ENCODE measurements at regions not wholly inside any gene's neighbourhood (a gene's known extent, or its start where the extent isn't known, plus 50 kb on each side); places are given as distances from the start of the nearest gene placed in this dataset.
"Not testable (repeated sequence)": the region's sequence is repeated elsewhere in the genome, so short reads cannot be mapped to it uniquely, and the experiment has no call there.

DNA sequence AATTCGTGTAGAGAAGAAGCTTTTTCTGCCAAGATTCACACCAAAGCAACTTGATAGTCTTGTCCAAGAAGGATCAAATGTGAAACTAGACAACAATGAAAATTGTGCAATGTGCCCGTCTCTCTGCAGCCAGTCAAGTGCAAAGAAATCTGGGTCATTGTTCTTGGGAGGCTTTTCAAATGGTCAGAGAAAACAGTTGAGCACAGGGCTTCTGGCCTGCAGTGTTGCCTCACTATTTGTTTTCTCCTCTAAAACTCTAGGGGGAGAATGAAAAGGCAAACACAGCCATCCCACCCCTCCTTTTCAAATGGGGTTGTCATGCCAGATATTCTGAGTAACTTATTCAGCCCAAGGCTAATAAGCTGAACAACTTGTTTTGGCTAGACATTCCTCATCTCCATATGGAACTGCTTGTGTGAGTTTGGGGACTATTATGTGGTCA, 417.6 kb upstream of the CDIN1 start:
- ChIA-PET POLR2A (no interaction called here), RAD21 (ENCODE audit: low non-redundant PET in 1 of 2, low total read pairs in 2 of 2, uncharacterized antibody in 2 of 2, unreplicated experiment in 2 of 2) (no interaction called here), CTCF (no interaction called here)
- no peaks in the 10 kb centered on the region for H3K79me2 ChIP-seq (ENCODE audit: insufficient read depth, low read length)
- no peaks in the 10 kb centered on the region for H3K36me3 ChIP-seq (ENCODE audit: control insufficient read depth in 1 of 2, insufficient read depth in 2 of 2, low read length in 2 of 2)
- ATAC-seq: no peak
- no peak for DNase-seq (ENCODE audit: low read depth, low spot score)
- no peak overlapping the region for H3K4me2 ChIP-seq (ENCODE audit: low read length)
- no peak overlapping the region for H3K27ac ChIP-seq (ENCODE audit: low read depth, low read length)
- H3K4me1 ChIP-seq (ENCODE audit: control insufficient read depth in 1 of 2, insufficient read depth in 2 of 2, low read length in 2 of 2): no peaks in the 10 kb centered on the region
- no peak overlapping the region for H2AFZ ChIP-seq (ENCODE audit: low read depth, low read length, poor library complexity, severe bottlenecking)
- H3K9me2 ChIP-seq (ENCODE audit: insufficient read depth): no peaks in the 10 kb centered on the region
- H3K27me3 ChIP-seq (ENCODE audit: insufficient read depth, low read length): no peaks in the 10 kb centered on the region
- H3K9me3 ChIP-seq (ENCODE audit: control insufficient read depth in 1 of 2, insufficient read depth in 1 of 2, low read depth in 1 of 2, low read length in 2 of 2): no peaks in the 10 kb centered on the region; a peak in 1 of 4 replicates
- intact Hi-C loops (cut with micrococcal nuclease): no loop called here
- no peak overlapping the region for H3K9ac ChIP-seq (ENCODE audit: low read length)
- no TSS peak for BruUV-seq (replicated peaks)
- H3K4me3 ChIP-seq (replicated peaks in 1 of 2; ENCODE audit: low read depth in 1 of 2, low read length in 2 of 2): no peak overlapping the region
- TF ChIP-seq EZH2phosphoT487 (IDR thresholded peaks at IDR 0.05; ENCODE audit: borderline replicate concordance): no peak
- no peak for TF ChIP-seq EGR1 (IDR thresholded peaks at IDR 0.05; ENCODE audit: low read depth)
- no peak for TF ChIP-seq CBX3 (IDR thresholded peaks at IDR 0.05; ENCODE audit: low read depth)
- TF ChIP-seq YY1 (IDR thresholded peaks at IDR 0.05; ENCODE audit: extremely low read depth, insufficient replicate concordance, low read depth, low read length): no peak
- no peak for TF ChIP-seq JUND (IDR thresholded peaks at IDR 0.05)
- no peak for TF ChIP-seq ZFX (IDR thresholded peaks at IDR 0.05)
- TF ChIP-seq POLR2A (IDR thresholded peaks at IDR 0.05; ENCODE audit: borderline replicate concordance, extremely low read depth, insufficient read depth, insufficient read length): no peak
- no peak for TF ChIP-seq REST (IDR thresholded peaks at IDR 0.05; ENCODE audit: low read depth)
- TF ChIP-seq SIN3A (IDR thresholded peaks at IDR 0.05; ENCODE audit: low read depth): no peak
- TF ChIP-seq TCF7L2 (IDR thresholded peaks at IDR 0.05; ENCODE audit: borderline replicate concordance, extremely low read depth, insufficient read depth, insufficient read length): no peak
- no peak for TF ChIP-seq CEBPB (IDR thresholded peaks at IDR 0.05; ENCODE audit: low read depth)
- H4K20me1 ChIP-seq (ENCODE audit: insufficient read depth): no peaks in the 10 kb centered on the region

DNA sequence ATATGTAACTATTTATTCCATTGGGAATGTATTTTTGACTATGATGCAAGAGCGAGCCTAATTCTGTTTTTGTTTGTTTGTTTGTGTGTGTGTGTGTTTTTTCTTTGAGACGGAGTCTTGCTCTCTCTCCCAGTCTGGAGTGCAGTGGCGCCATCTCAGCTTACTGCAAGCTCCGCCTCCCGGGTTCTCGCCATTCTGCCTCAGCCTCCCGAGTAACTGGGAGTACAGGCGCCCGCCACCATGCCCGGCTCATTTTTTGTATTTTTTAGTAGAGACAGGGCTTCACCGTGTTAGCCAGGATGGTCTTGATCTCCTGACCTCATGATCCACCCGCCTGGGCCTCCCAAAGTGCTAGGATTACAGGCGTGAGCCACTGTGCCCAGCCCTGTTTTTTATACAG, 415.4 kb upstream of the CDIN1 start:
- RAD21 ChIA-PET (ENCODE audit: low non-redundant PET in 1 of 2, low total read pairs in 2 of 2, uncharacterized antibody in 2 of 2, unreplicated experiment in 2 of 2); BruUV-seq (replicated peaks); H3K9me2 ChIP-seq (ENCODE audit: insufficient read depth); H3K9ac ChIP-seq (ENCODE audit: low read length); POLR2A ChIA-PET; H4K20me1 ChIP-seq (ENCODE audit: insufficient read depth); intact Hi-C loops (cut with micrococcal nuclease); H3K9me3 ChIP-seq (ENCODE audit: control insufficient read depth in 1 of 2, insufficient read depth in 1 of 2, low read depth in 1 of 2, low read length in 2 of 2); H3K4me3 ChIP-seq (replicated peaks in 1 of 2; ENCODE audit: low read depth in 1 of 2, low read length in 2 of 2); H3K27me3 ChIP-seq (ENCODE audit: insufficient read depth, low read length); ATAC-seq; H3K27ac ChIP-seq (ENCODE audit: low read depth, low read length); CTCF ChIA-PET; DNase-seq (ENCODE audit: low read depth, low spot score); H3K4me2 ChIP-seq (ENCODE audit: low read length); H3K36me3 ChIP-seq (ENCODE audit: control insufficient read depth in 1 of 2, insufficient read depth in 2 of 2, low read length in 2 of 2); H3K79me2 ChIP-seq (ENCODE audit: insufficient read depth, low read length); H3K4me1 ChIP-seq (ENCODE audit: control insufficient read depth in 1 of 2, insufficient read depth in 2 of 2, low read length in 2 of 2); H2AFZ ChIP-seq (ENCODE audit: low read depth, low read length, poor library complexity, severe bottlenecking): not testable (repeated sequence)

All from HCT116 (cell line).